Keratinocyte (primary cell): ENCODE measurements at regions not wholly inside any gene's neighbourhood (a gene's known extent, or its start where the extent isn't known, plus 50 kb on each side); places are given as distances from the start of the nearest gene placed in this dataset.

ENCODE experiments used
- DNase-seq: peaks from one replicate; pipeline ENCODE4 v3.0.0-alpha.2; 2011; ENCODE audit warnings: low read depth, missing footprints, low spot score
- FAIRE-seq: peaks from 2 replicates; lab custom pipeline; 2011; peaks lifted over from hg19 to GRCh38; lab: Jason Lieb, UNC
- H2AFZ ChIP-seq: 2 replicates; pipeline ENCODE4 v1.6.0; 2012; ENCODE audit warnings: low read length, control low read depth, inconsistent platforms; ENCODE audit not compliant: control insufficient read depth
- H3K27ac ChIP-seq: 2 replicates; pipeline ENCODE4 v1.5.1; 2011; ENCODE audit warnings: low read length; ENCODE audit not compliant: control insufficient read depth, insufficient read depth
- H3K27me3 ChIP-seq: 3 replicates; pipeline ENCODE4 v1.6.0; 2011; ENCODE audit warnings: low read length; ENCODE audit not compliant: control insufficient read depth, insufficient read depth; ENCODE audit errors: extremely low read depth
- H3K36me3 ChIP-seq, 2 experiments: 2 replicates in 1 of 2; 3 replicates in 1 of 2; pipeline ENCODE4 v1.5.1; 2011; ENCODE audit warnings: low read length in 2 of 2, mild to moderate bottlenecking in 1 of 2; ENCODE audit not compliant: control insufficient read depth in 2 of 2, insufficient read depth in 2 of 2; ENCODE audit errors: extremely low read depth in 1 of 2
- H3K4me1 ChIP-seq: 3 replicates; pipeline ENCODE4 v1.5.1; 2011; ENCODE audit warnings: low read length; ENCODE audit not compliant: control insufficient read depth, insufficient read depth; ENCODE audit errors: extremely low read depth
- H3K4me2 ChIP-seq: 3 replicates; pipeline ENCODE4 v1.6.0; 2011; ENCODE audit warnings: low read depth, low read length; ENCODE audit not compliant: control insufficient read depth, insufficient read depth; ENCODE audit errors: extremely low read depth
- H3K4me3 ChIP-seq, 3 experiments: fragments of 200-600 bp in 1 of 3; sonication (generic) in 1 of 3; 2 replicates in 2 of 3; 3 replicates in 1 of 3; pipeline ENCODE4 v1.5.1; 2011 to 2016; ENCODE audit warnings: low read length in 3 of 3, mild to moderate bottlenecking in 3 of 3, control low read depth in 2 of 3, inconsistent platforms in 1 of 3, low read depth in 1 of 3, mixed read lengths in 1 of 3, mixed run types in 1 of 3, moderate library complexity in 1 of 3; ENCODE audit not compliant: control insufficient read depth in 2 of 3, insufficient read depth in 2 of 3; ENCODE audit errors: extremely low read depth in 1 of 3
- H3K79me2 ChIP-seq: 2 replicates; pipeline ENCODE4 v1.6.0; 2012; ENCODE audit warnings: low read length; ENCODE audit not compliant: control insufficient read depth, insufficient read depth
- H3K9ac ChIP-seq: 3 replicates; pipeline ENCODE4 v1.6.0; 2011; ENCODE audit warnings: low read length; ENCODE audit not compliant: control insufficient read depth, insufficient read depth; ENCODE audit errors: extremely low read depth
- H3K9me1 ChIP-seq: 3 replicates; pipeline ENCODE4 v1.6.0; 2011; ENCODE audit warnings: low read length; ENCODE audit not compliant: control insufficient read depth, insufficient read depth; ENCODE audit errors: extremely low read depth
- H3K9me3 ChIP-seq: 2 replicates; pipeline ENCODE4 v1.5.1; 2012; ENCODE audit warnings: low read depth, low read length; ENCODE audit not compliant: control insufficient read depth
- H4K20me1 ChIP-seq: 3 replicates; pipeline ENCODE4 v1.6.0; 2011; ENCODE audit warnings: low read length; ENCODE audit not compliant: control insufficient read depth, insufficient read depth; ENCODE audit errors: extremely low read depth
- EZH2 ChIP-seq: IDR thresholded peaks from one replicate; pipeline ENCODE4 v1.6.1; 2012; ENCODE audit warnings: inconsistent platforms, mild to moderate bottlenecking, low read length, moderate library complexity
- dilution Hi-C: fragments of 300-500 bp; cut with MboI; formaldehyde crosslinking; loops from one replicate; pipeline ENCODE4 v1.7.0; 2020; ENCODE audit warnings: low sequenced_read_pairs; ENCODE audit not compliant: extremely low pct_ligation_motif_present
- TF ChIP-seq, protein P1 (sequence below), 3 experiments: IDR thresholded peaks in 1 of 3; conservative IDR thresholded peaks in 1 of 3; optimal IDR thresholded peaks in 1 of 3; 2 replicates in 2 of 3; 3 replicates in 1 of 3; pipeline versions ENCODE3 to v1.5.1; 2011; ENCODE audit warnings: low read length in 3 of 3, mild to moderate bottlenecking in 3 of 3, moderate library complexity in 2 of 3, control low read depth in 1 of 3, inconsistent platforms in 1 of 3; ENCODE audit not compliant: insufficient read depth in 2 of 3; ENCODE audit errors: extremely low read depth in 1 of 3

- Histone ChIP-seq H3K79me2 (no peaks in the 10 kb centered on the region), H3K9ac (no peak overlapping the region), H3K9me3 (no peaks in the 10 kb centered on the region), H4K20me1 (no peaks in the 10 kb centered on the region), H3K27ac (no peak overlapping the region), H3K27me3 (peaks cover 4% of the 10 kb centered on the region), H2AFZ (no peak overlapping the region), H3K4me3 (no peak overlapping the region), H3K4me2 (no peak overlapping the region), H3K4me1 (peaks cover 23% of the 10 kb centered on the region), H3K36me3 (no peaks in the 10 kb centered on the region), H3K9me1 (no peaks in the 10 kb centered on the region)
- TF ChIP-seq EZH2 = no peak
- TF ChIP-seq, protein P1, sequence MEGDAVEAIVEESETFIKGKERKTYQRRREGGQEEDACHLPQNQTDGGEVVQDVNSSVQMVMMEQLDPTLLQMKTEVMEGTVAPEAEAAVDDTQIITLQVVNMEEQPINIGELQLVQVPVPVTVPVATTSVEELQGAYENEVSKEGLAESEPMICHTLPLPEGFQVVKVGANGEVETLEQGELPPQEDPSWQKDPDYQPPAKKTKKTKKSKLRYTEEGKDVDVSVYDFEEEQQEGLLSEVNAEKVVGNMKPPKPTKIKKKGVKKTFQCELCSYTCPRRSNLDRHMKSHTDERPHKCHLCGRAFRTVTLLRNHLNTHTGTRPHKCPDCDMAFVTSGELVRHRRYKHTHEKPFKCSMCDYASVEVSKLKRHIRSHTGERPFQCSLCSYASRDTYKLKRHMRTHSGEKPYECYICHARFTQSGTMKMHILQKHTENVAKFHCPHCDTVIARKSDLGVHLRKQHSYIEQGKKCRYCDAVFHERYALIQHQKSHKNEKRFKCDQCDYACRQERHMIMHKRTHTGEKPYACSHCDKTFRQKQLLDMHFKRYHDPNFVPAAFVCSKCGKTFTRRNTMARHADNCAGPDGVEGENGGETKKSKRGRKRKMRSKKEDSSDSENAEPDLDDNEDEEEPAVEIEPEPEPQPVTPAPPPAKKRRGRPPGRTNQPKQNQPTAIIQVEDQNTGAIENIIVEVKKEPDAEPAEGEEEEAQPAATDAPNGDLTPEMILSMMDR (optimal IDR thresholded peaks at IDR 0.05 in 1 of 3, IDR thresholded peaks at IDR 0.05 in 1 of 3, conservative IDR thresholded peaks at IDR 0.05 in 1 of 3; ENCODE audit: extremely low read depth in 1 of 3, insufficient read depth in 2 of 3, low read length in 3 of 3) = no peak
- dilution Hi-C loops = no loop called here
- DNase-seq (no peak), FAIRE-seq (no peak)
These were observed 136.5 kb downstream of the JCAD start for GRCh38 chr10:29922892-29923291.

DNA sequence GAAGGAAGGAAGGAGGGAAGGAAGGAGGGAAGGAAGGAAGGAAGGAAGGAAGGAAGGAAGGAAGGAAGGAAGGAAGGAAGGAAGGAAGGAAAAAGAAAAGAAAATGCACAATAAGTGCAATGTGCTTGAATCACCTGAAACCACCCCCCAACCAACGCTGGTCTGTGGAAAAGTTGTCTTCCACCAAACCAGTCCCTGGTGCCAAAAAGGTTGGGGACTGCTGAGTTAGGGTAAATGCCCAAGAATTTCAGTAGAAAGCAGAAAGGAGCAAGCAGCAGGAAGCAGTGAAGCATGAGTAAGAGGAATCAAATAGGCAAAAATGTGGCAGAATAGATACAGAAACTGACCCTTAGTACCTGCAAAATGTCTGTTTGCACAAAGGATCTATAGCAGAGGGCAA, 137.2 kb downstream of the JCAD start:
- Histone ChIP-seq H3K4me2 (no peak overlapping the region), H4K20me1 (no peaks in the 10 kb centered on the region), H3K4me1 (peaks cover 23% of the 10 kb centered on the region), H3K9me1 (no peaks in the 10 kb centered on the region), H3K36me3 (no peaks in the 10 kb centered on the region), H3K9ac (no peak overlapping the region), H3K27me3 (peaks cover 4% of the 10 kb centered on the region), H3K9me3 (no peaks in the 10 kb centered on the region), H3K4me3 (no peak overlapping the region), H2AFZ (no peak overlapping the region), H3K27ac (no peak overlapping the region), H3K79me2 (no peaks in the 10 kb centered on the region)
- TF ChIP-seq, protein P1 (optimal IDR thresholded peaks at IDR 0.05 in 1 of 3, IDR thresholded peaks at IDR 0.05 in 1 of 3, conservative IDR thresholded peaks at IDR 0.05 in 1 of 3; ENCODE audit: extremely low read depth in 1 of 3, insufficient read depth in 2 of 3, low read length in 3 of 3) = no peak
- no peak for TF ChIP-seq EZH2
- DNase-seq (no peak), FAIRE-seq (no peak)
- dilution Hi-C loops = no loop called here
